A172 (cell line): ENCODE measurements at regions not wholly inside any gene's neighbourhood (a gene's known extent, or its start where the extent isn't known, plus 50 kb on each side); places are given as distances from the start of the nearest gene placed in this dataset.
A peak's percentile ranks its signal among the peaks of the same experiment; 100 is the strongest.
"Not testable (repeated sequence)": the region's sequence is repeated elsewhere in the genome, so short reads cannot be mapped to it uniquely, and the experiment has no call there.

Experiments used
- DNase-seq: peaks from one replicate; pipeline ENCODE4 v3.0.0-alpha.2; 2015; ENCODE audit warnings: low spot score

DNA sequence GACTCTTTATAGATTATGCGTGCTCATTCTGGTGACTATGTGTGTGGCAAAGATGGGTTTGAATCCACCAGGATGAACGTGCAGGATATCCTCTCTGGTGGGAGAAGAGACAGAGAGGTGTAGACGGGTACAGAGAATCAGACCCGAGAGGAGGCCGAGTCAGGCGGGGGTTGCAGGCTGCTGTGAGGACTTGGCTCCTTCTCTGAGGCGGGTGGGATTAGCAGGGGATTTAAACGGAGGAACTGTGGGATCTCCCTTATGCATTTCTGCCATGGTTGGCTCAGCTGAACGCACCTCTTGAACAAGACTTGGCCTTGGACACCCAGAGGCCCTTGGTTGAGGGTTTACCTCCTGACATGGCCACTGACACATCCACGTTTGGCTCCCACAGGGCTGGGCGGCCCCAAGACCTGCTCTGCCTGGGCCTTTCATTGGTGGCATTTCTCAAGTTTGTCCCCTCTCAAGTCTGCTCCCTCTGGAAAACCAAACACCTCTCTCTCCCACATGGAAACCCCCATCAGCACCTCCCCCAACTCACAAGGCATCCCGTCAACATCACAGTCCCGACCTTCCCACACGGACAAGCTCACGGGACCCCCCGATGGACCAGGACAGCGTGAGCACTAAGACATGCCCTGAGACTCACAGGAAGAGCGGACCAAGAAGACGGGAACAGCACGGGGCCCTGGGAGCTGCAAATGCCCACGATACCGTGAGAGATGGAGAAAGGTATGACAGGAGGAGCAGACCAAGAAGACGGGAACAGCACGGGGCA, 158.3 kb downstream of the RTP5 start:
- no peak for DNase-seq

DNA sequence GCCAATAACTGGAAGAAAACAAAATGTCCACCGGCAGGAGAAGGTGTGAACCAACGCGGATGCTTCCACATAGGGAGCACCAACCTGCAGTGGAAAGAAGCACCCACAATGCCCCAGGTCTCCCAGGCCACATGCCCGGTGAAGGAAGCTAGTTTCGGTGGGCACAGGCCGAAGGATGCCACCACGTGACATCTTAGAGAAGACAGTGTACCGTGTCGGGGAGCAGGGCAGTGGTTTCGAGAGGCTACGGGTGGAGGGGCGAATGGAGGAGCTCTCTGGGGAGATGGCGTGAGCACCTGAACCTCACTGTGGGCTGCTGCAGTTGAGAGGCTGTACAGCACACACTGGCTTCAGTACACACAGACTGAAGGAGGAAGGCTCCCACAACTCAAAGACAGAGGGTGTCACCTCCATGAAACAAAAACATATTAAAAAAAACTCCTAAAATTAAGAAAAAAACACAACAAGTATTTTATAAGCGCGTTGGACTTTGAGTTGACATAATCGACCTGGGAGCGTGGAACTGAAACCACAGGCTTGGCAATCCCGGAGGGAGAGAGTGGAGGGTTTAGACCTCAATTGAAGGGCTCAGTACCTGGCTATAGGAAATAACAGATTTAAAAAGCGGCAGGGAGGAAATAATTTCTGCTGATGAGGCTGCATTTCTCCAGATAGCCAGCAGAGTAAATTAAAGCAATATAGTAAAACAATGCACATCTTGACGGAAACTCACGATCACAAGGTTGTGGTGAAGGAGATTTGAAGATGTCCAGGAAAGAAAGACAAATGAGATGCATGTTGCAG, 160.1 kb downstream of the RTP5 start:
- no peak for DNase-seq

- DNase-seq: no peak
Observed at GRCh38 chr2:242030226-242030575, 160.7 kb downstream of the RTP5 start.

- no peak for DNase-seq
Observed at GRCh38 chr2:242030858-242031257, 161.3 kb downstream of the RTP5 start.

GRCh38 chr2:242031481-242032019, 162.0 kb downstream of the RTP5 start:
- peak; percentile 86 for DNase-seq

DNA sequence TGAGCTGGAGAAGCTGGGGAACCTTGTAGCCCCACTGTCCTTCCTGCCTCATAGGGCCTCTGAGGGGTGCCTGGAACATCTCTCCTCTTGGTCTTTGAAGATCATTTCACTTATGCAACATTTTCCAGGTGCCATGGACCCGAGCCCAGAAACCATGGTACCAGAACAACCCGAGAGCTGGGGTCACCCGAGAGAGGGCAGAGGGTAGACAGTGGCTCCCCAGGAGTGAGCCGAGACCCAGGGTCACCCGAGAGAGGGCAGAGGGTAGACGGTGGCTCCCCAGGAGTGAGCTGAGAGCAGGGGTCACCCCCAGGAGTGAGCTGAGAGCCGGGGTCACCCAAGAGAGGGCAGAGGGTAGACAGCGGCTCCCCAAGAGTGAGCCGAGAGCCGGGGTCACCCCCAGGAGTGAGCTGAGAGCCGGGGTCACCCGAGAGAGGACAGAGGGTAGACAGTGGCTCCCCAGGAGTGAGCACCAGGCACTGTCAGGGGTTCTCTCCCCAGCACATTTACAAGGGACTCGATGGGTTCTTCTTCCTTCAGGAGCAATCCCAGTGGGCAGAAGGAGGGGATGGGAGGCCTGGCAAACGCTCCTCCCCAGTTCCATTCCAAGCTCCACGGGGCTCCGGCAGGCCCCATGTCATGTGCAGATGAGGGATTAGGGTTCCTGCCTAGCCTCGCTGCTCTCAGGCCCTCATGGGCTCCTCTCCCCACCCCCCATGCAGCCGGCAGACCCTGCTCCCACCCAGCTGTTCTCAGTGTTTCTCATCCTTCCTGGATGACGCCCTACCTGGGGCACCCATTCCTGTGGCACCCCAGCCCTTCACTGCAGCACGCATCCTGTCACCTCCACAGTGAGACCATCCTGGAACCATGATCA, 163.5 kb downstream of the RTP5 start:
- DNase-seq: no peak

- no peak for DNase-seq
Observed at GRCh38 chr2:242034138-242034537, 164.6 kb downstream of the RTP5 start.

GRCh38 chr2:242034996-242035814, 165.7 kb downstream of the RTP5 start:
- DNase-seq: no peak

DNA sequence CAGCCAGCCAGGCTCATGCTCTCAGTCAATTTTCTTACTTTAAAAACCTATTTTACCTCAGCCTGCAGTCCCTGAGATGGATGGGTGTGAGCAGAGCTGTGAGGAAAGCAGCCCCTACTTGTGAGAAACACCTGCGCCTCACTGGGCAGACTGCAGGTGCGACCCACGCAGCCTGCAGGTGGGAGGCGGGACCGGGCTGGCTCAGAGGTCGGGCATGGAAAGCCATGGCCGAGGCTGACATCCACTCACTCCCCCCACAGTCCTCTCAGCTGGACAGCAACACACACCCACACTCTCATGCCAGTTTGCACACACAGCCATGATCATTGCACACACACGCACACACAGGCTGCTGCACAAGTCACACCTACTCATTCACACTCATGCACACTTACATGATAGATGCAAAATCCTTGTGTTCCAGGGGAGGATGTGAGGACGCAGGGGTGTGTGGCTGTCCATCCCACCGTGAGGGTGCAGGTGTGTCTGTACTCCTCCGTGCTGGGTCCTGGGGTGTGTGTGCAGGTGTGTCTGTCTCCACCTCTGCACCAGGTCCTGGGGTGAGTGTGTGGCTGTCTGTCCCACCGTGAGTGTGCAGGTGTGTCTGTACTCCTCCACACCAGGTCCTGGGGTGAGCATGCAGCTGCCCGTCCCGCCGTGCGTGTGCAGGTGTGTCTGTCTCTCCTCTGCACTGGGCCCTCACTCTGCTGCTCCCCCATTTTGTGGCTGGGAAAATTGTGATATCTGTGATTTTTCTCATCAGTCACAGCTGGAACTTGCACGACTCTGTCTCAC, 166.5 kb downstream of the RTP5 start:
- DNase-seq: no peak

- DNase-seq: no peak
Observed at GRCh38 chr2:242036653-242036950, 167.1 kb downstream of the RTP5 start.

- no peak for DNase-seq
Observed at GRCh38 chr2:242038166-242038927, 168.8 kb downstream of the RTP5 start.

- DNase-seq: no peak
Observed at GRCh38 chr2:242038928-242039341, 169.4 kb downstream of the RTP5 start.

DNA sequence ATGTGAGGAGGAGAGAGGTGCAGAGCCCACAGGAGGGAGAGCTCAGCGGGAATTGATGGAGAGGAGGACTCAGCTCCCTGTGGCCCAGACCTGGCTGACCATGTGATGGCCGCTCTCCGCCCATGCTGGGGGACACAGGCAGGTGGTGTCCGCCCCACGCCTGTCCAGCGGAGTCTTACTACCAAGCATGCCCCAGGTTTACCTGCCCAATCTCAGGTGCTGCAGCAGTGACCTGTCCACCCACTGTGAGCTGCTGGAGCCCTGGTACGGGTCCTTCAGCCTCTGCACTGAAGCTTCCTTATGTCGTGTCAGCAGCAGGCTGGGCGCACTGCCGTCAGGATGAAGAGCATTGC, 170.8 kb downstream of the RTP5 start:
- DNase-seq: no peak

- no peak for DNase-seq
Observed at GRCh38 chr2:242040681-242041080, 171.2 kb downstream of the RTP5 start.

DNA sequence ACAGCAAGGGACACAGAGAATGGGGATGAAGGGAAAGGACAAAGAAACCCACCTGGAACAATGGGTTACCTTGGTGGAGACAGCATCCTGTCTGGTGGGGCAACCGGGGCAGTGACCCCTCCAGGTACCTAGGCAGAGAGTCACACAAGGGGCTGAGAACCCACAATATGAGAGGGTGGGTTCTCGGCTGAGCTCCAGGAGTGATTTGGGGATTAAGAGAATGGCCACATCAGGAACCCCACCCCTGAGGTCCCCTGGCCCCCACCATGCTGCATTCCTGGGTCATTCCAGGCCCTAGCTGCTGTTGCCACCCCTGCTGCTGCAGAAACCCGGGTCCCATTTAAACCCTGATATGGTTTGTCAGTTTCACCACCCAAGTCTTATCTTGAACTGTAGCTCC, 172.3 kb downstream of the RTP5 start:
- no peak for DNase-seq

DNA sequence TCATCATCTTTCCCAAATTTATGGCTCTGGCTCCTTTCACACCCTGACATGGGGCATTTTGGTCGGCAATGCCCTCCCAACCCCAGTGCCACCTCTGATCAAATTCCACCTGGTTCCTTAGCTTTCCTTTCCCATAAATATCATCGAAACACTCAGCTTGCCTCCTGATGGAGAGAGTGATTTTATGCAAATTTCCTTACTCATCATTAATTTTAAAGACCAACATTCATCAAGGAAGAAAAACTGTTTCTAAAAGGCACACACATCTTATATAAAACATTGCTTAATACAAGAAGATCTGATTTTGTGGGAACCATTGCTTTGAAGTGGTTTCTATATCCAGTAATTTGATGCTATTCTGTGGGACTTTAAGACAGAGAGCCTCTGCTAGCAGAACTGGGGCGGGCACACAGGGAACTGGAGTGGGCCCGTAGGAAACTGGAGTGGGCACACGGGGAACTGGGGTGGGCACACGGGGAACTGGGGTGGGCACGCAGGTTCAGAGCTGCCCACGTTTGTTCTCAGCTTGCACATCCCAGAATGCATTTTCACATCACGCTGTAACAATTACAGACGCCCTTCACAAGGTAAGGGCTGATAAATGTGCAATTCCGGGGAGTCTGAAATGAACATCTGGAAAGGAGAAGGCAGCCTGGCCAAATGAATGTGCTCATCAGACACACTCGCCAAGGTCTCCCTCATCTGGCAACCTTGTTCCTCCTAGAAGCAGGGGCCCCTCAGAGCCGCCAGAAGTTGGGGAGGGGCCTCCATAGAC, 174.2 kb downstream of the RTP5 start:
- DNase-seq: no peak

GRCh38 chr2:242044313-242044590, 174.7 kb downstream of the RTP5 start:
- DNase-seq: no peak

DNA sequence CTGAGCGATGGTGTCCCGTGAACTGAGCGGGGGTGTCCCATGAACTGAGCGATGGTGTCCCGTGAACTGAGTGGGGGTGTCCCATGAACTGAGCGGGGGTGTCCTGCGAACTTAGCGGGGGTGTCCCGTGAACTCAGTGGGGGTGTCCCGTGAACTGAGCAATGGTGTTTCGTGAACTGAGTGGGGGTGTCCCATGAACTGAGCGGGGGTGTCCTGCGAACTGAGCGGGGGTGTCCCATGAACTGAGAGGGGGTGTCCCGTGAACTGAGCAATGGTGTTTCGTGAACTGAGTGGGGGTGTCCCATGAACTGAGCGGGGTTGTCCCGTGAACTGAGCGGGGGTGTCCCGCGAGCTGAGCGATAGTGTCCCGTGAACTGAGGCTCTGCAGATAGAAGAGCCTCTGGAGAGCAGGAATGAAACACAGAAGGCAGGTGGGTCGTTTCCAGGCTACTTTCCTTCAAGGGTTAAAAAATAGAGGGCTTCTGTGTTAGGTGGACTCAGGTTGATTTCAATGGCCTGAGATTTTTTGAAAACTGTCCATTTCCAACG, 176.1 kb downstream of the RTP5 start:
- not testable (repeated sequence) for DNase-seq

DNA sequence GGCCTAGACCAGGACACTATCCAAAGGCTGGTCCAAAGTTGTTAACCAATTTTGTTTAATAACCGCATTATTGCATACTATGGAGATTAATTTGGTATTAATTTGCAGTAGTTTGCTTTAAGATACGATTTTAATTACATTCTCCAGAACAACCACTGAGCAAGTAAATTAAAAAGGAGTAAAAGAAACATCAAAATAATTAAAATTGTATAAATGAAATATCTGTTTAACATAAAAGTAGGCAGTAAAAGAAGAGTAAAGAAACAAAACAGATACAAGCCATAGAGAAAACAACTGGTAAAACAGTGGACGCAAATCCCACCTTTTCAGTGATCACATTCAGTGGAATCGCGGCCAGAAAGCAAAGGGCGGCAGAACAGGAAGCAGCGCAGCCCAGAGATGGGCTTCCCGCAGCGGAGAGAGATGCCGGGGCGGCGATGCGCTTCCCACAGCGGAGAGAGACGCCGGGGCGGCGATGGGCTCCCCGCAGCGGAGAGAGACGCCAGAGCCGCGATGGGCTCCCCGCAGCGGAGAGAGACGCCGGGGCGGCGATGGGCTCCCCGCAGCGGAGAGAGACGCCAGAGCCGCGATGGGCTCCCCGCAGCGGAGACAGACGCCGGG, 176.8 kb downstream of the RTP5 start:
- DNase-seq: no peak
